ENCODE measurements at regions not wholly inside any gene's neighbourhood (a gene's known extent, or its start where the extent isn't known, plus 50 kb on each side); places are given as distances from the start of the nearest gene placed in this dataset.

GRCh38 chr18:66107546-66107945, 356.7 kb downstream of the CDH7 start:
- intact Hi-C loops (cut with micrococcal nuclease; ENCODE audit: unreplicated experiment) = no loop called here
- ChIA-PET SMC1A (ENCODE audit: uncharacterized antibody, unreplicated experiment) (no interaction called here), RAD21 (ENCODE audit: unreplicated experiment) (no interaction called here), POLR2A (no interaction called here), CTCF (no interaction called here)
- H3K9me3 ChIP-seq (replicated peaks; ENCODE audit: control insufficient read depth, insufficient read depth, low read length) = no peaks in the 10 kb centered on the region
- no peaks in the 10 kb centered on the region for H4K20me1 ChIP-seq (ENCODE audit: control insufficient read depth, insufficient read depth)
- no peaks in the 10 kb centered on the region; a peak in 1 of 4 replicates for H3K27me3 ChIP-seq (replicated peaks in 1 of 2; ENCODE audit: control insufficient read depth in 2 of 2, insufficient read depth in 2 of 2, low read length in 1 of 2)
- no peak overlapping the region for H2AFZ ChIP-seq (ENCODE audit: control insufficient read depth, low read depth, low read length)
- ATAC-seq = no peak
- BruUV-seq (replicated peaks) = no TSS peak
- no peak for FAIRE-seq
- no peaks in the 10 kb centered on the region for H3K4me1 ChIP-seq (ENCODE audit: control insufficient read depth, insufficient read depth, low read length)
- DNase-seq (ENCODE audit: low read depth, low spot score) = no peak
- in situ Hi-C loops (cut with MboI) = no loop called here
- no peak for TF ChIP-seq NR2F1 (conservative IDR thresholded peaks at IDR 0.05)
- TF ChIP-seq KAT2A (conservative IDR thresholded peaks at IDR 0.05; ENCODE audit: control insufficient read depth, low read depth, low read length) = no peak
- TF ChIP-seq SMC3 (IDR thresholded peaks at IDR 0.05; ENCODE audit: borderline replicate concordance, low read length) = no peak
- TF ChIP-seq RELA (IDR thresholded peaks at IDR 0.05; ENCODE audit: borderline replicate concordance, partially characterized antibody) = no peak
- TF ChIP-seq FOXM1 (IDR thresholded peaks at IDR 0.05; ENCODE audit: low read depth, low read length) = no peak
- TF ChIP-seq CHD2 (IDR thresholded peaks at IDR 0.05; ENCODE audit: borderline replicate concordance, low read depth, low read length) = no peak
- TF ChIP-seq RCOR1 (conservative IDR thresholded peaks at IDR 0.05; ENCODE audit: low read depth, low read length) = no peak
- no peak for TF ChIP-seq NFXL1 (IDR thresholded peaks at IDR 0.05; ENCODE audit: borderline replicate concordance)
- TF ChIP-seq MYC (IDR thresholded peaks at IDR 0.05; ENCODE audit: insufficient read depth, insufficient read length, insufficient replicate concordance, low read length, severe bottlenecking) = no peak
- TF ChIP-seq IRF3 (IDR thresholded peaks at IDR 0.05) = no peak
- H3K27ac ChIP-seq (ENCODE audit: control insufficient read depth, insufficient read depth) = no peak overlapping the region
- no peaks in the 10 kb centered on the region for H3K79me2 ChIP-seq (ENCODE audit: control insufficient read depth, insufficient read depth, low read length)
- WGBS (ENCODE audit: insufficient coverage, insufficient replicate concordance, low lambda C conversion rate, missing lambda C conversion rate) = 42% methylated on average over 3 of the region's 3 CpGs
- H3K9ac ChIP-seq (ENCODE audit: control insufficient read depth, insufficient read depth, low read length) = no peak overlapping the region
- no peak overlapping the region for H3K4me3 ChIP-seq
- H3K4me2 ChIP-seq (ENCODE audit: control insufficient read depth, insufficient read depth) = no peak overlapping the region
- H3K36me3 ChIP-seq (ENCODE audit: control insufficient read depth in 2 of 2, insufficient read depth in 2 of 2, low read length in 1 of 2) = no peaks in the 10 kb centered on the region
